Right hindlimb (tissue), 1 donor: ENCODE measurements at regions not wholly inside any gene's neighbourhood (a gene's known extent, or its start where the extent isn't known, plus 50 kb on each side); places are given as distances from the start of the nearest gene placed in this dataset.
A peak's percentile ranks its signal among the peaks of the same experiment; 100 is the strongest.
"Not testable (repeated sequence)": the region's sequence is repeated elsewhere in the genome, so short reads cannot be mapped to it uniquely, and the experiment has no call there.

Source experiments
- DNase-seq: peaks from one replicate; pipeline ENCODE4 v3.0.0-alpha.2; 2018

DNA sequence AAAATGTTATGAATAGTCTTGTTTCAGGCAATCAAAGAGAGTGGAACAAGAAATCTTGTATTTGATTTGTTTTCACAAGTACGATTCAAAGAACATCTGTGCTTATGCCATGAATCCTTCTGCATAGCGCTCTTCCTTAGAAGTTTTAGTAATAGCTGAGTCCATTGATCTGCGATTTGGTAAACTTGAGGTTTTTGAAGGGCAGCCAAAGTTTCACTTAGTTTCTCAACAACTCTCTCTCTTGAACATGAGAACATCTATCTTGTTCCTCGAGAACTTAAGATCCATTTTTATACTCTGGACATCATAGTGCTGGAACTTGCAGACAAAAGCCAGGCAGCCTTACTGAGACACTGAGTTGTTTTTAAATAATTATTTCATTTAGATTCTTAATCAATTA, 96.2 kb upstream of the USP15 start:
- no peak for DNase-seq

- no peak for DNase-seq
Measured at GRCh38 chr12:62166525-62166924, 93.7 kb upstream of the USP15 start.

DNA sequence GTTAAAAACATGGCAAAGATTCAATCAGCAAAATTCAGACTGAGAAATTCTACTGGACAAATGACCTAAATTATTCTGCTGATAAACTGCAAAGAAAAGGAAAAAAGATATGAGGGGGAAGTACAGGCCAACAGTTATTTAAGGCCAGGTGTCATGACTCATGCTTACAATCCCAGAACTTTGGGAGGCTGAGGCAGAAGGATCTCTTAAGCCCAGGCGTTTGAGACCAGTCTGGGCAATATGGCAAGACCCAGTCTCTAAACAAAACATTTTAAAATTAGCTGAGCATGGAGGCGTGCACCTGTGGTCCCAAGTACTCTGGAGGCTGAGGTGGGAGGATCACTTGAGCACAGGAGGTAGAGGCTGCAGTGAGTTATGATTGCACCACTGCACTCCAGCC, 91.8 kb upstream of the USP15 start:
- no peak for DNase-seq

GRCh38 chr12:62170241-62170640, 90.0 kb upstream of the USP15 start:
- no peak for DNase-seq

DNA sequence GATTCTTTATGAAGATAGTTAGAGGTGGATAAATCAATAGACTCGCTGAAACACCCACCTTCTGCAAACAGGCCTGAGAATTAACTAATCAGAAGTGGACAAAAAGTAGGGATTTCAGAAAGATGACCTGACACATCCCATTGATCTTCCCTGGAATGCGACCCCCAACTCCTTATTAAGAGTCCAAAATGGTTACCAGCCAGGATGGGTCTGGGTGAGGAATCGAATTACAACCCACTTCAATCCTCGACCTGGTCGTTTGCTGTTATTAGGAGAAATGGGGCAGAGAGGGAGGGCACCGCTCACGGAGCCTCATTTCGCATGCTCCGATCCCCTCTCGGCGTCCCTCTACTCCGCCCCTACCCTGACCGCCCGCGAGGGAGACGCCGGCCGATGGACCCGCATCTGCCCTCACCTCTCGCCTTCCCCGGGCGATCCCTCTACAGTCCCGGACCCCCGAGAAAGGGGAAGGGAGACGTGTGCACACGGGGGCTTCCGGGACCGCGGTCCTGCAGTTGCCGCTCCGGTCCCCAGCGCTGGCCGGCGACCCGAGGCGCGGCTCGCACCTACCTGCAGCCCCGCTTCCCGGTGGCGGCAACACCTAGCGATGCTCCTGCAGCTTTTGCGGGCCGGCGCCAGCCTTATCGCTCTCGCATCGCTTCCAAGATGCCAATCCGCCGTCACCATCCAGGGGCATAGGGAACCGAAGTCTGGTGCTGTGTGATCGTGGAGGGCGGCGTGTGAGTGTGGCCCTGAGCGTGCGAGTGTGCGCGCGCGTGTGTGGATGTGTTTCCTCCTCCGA, 69.3 kb upstream of the USP15 start:
- peak; percentile 18 for DNase-seq

DNA sequence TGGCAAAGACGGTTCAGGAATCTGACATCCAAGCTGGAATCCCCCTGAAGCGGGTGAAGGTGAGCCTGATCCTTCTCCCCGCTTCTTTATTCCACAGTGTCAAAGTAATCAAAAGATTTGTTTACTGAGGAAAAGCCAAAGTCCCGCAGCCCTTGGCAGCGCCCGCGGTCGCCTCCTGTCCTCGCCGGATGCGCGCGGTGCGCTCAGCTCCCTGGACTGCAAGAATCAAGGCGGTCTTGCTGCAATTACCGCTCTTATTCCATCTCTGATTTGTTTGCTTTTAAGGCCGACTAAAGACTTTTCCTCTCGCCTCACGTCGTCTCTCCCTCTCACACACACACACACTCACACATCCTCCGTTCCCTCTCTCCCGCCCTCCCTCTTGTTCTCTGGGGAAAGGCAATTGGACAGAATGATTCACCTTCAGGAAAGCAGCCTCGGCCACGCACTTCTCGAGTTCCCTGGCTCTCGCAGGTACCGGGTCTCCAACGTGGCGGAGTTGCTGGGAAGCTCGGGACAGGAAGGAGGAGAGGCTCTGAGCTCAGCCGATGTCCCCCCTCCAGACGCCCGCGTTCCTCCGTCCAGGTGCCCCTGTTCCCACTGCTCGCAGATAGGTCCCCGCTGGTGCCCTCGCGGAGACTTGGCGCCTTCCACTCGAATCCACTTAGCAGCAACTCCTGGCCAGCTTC, 68.6 kb upstream of the USP15 start:
- DNase-seq, result peak; percentile 33

GRCh38 chr12:62192180-62192902, 67.9 kb upstream of the USP15 start:
- DNase-seq, result peak; percentile 71

- DNase-seq, result no peak
Measured at GRCh38 chr12:62192903-62193250, 67.3 kb upstream of the USP15 start.

DNA sequence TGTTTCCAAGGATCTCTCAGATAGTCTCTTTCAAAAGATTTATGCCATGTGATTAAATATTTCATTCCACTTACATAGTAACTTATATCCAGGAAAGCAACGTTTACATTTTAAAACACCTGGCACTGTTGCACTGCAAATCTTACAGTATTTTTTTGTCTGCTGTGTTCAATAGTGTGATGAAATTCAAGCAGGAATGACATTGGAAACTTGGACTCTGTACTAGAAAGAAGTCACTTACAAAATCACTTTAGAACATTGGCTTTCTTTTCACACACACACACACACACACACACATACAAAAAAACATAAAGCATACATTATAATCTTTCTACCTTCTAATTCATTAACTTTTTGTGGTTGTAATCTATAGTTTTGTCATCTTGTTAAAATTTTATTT, 66.2 kb upstream of the USP15 start:
- DNase-seq, result no peak

DNA sequence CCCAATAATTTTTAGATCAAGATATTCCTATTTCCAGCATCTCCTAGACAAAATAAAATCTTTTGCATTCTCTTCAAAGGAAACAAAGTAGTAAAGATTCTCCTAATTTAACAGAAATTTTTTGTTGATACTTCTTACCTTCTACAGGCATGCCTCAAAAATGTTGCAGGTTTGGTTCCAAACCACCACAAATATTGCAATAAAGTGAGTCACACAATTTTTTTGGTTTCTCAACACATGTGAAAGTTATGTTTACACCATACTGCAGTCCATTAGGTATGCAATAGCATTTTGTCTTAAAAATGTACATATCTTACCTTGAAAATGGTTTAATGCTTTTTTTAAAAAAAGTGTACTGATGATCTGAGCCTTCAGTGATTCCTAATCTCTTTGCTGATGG, 65.6 kb upstream of the USP15 start:
- no peak for DNase-seq

DNA sequence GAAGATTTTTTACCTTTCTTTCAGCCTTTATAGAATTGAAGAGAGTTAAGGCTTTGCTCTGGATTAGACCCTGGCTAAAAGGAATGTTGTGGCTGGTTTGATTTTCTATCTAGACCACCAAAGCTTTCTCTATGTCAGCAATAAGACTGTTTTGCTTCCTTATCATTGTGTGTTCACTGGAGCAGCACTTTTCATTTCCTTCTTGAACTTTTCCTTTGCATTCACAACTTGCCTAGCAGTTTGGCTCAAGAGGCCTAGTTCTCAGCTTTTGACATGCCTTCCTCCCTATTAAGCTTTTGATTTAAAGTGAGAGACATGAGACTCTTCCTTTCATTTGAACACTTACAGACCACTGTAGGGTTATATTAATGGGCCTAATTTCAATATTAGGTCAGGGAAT, 64.1 kb upstream of the USP15 start:
- no peak for DNase-seq

DNA sequence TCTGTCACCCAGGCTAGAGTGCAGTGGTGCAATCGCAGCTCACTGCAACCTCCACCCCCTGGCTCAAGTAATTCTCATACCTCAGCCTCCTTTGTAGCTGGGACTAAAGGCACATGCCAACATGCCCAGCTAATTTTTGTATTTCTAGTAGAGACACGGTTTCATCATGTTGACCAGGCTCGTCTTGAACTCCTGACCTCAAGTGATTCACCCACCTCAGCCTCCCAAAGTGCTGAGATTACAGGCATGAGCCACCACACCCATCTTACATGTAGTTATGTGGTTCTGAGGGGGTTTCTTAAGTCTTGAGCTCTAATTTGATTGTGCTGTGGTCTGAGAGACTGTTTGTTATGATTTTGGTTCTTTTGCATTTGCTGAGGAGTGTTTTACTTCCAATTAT, 57.3 kb upstream of the USP15 start:
- DNase-seq, result not testable (repeated sequence)

DNA sequence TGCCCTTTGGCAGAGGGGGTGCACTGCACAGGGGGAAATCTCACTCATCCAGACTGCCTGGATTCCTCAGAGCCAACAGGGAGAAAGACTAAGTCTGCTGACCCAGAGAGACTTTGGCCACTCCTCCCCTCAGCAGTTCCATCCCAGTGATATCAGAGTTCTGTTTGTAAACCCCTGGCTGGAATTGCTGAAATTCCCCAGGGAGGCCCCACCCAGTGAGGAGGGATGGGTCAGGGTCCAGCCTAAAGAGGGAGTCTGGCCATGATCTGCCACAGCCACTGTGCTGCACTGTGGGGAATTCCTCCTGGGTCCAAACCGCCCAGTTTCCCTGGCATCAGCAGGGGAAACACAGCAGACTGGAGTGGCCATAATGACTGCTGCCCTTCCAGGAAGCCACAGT, 54.9 kb upstream of the USP15 start:
- DNase-seq, result no peak

GRCh38 chr12:62207248-62207647, 53.0 kb upstream of the USP15 start:
- no peak for DNase-seq
